HL-60 (cell line): ENCODE measurements at regions not wholly inside any gene's neighbourhood (a gene's known extent, or its start where the extent isn't known, plus 50 kb on each side); places are given as distances from the start of the nearest gene placed in this dataset.

Source experiments
- POLR2AphosphoS5 ChIP-seq: IDR thresholded peaks from 2 replicates; pipeline ENCODE4 v1.6.1; 2012; ENCODE audit warnings: low read depth
- TF ChIP-seq, protein P1 (sequence below): IDR thresholded peaks from one replicate; pipeline ENCODE4 v1.5.1; 2011; ENCODE audit warnings: low read length, control low read depth, inconsistent platforms; ENCODE audit not compliant: insufficient read depth

DNA sequence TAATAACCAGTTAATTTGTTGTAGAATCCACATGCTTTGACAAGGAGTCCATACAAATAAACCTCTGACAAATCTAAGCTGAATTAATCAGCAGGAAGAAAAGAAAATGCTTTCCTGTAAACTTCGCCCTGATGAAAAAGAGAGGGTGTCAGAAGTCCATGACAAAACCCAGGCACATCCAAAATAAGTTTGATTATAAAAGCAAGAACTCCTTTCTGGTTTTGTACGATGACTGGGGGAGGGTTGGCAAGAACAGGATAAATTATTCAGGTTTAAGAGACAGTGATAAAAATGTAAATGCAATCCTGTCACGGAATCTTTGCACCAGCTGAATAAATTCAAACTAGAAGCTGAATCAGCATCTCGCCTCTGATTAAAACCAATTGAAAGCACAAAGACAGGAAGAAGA is 469.2 kb upstream of the TNP1 start:
- TF ChIP-seq, protein P1, sequence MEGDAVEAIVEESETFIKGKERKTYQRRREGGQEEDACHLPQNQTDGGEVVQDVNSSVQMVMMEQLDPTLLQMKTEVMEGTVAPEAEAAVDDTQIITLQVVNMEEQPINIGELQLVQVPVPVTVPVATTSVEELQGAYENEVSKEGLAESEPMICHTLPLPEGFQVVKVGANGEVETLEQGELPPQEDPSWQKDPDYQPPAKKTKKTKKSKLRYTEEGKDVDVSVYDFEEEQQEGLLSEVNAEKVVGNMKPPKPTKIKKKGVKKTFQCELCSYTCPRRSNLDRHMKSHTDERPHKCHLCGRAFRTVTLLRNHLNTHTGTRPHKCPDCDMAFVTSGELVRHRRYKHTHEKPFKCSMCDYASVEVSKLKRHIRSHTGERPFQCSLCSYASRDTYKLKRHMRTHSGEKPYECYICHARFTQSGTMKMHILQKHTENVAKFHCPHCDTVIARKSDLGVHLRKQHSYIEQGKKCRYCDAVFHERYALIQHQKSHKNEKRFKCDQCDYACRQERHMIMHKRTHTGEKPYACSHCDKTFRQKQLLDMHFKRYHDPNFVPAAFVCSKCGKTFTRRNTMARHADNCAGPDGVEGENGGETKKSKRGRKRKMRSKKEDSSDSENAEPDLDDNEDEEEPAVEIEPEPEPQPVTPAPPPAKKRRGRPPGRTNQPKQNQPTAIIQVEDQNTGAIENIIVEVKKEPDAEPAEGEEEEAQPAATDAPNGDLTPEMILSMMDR: no peak
- no peak for TF ChIP-seq POLR2AphosphoS5
